A549 (cell line): ENCODE measurements at regions not wholly inside any gene's neighbourhood (a gene's known extent, or its start where the extent isn't known, plus 50 kb on each side); places are given as distances from the start of the nearest gene placed in this dataset.

Source experiments
- ATAC-seq, 2 experiments: fragments of 200-7000 bp in 1 of 2; fragments of >200 bp in 1 of 2; cut with Nextera tagmentation in 1 of 2; cut with Tn5 transposase in 1 of 2; 3 replicates each; pipeline versions ENCODE4 v1.8.0 to v1.9.1; 2018 to 2020; ENCODE audit warnings: mild to moderate bottlenecking in 1 of 2, moderate library complexity in 1 of 2
- CTCF ChIA-PET: fragments of 300-600 bp; sonication (Branson Sonifier 250); formaldehyde crosslinking; extraction: SDS; loops from one replicate; lab custom pipeline; 2021; ENCODE audit warnings: antibody characterized with exemption, inconsistent platforms; lab: Yijun Ruan, JAX
- POLR2A ChIA-PET: fragments of 350-600 bp; formaldehyde crosslinking; extraction: SDS; loops from one replicate; lab custom pipeline; 2021; ENCODE audit warnings: antibody characterized with exemption, inconsistent platforms; lab: Yijun Ruan, JAX
- DNase-seq, 2 experiments: peaks; one replicate each; pipeline versions ENCODE4 v3.0.0 to v3.0.0-alpha.2; 2011 to 2016; ENCODE audit warnings: low read depth in 1 of 2, low spot score in 1 of 2
- FAIRE-seq: peaks from 2 replicates; lab custom pipeline; 2011; peaks lifted over from hg19 to GRCh38; lab: Jason Lieb, UNC
- H3K27ac ChIP-seq, 2 experiments: fragments of >200 bp; sonication (Bioruptor Twin); formaldehyde crosslinking; 3 replicates each; pipeline ENCODE4 v1.5.1; 2016 to 2017
- H3K4me1 ChIP-seq: fragments of >200 bp; sonication (Bioruptor Twin); formaldehyde crosslinking; 3 replicates; pipeline ENCODE4 v1.6.1; 2016
- H3K4me2 ChIP-seq: fragments of >200 bp; sonication (Bioruptor Twin); formaldehyde crosslinking; 3 replicates; pipeline ENCODE4 v1.6.1; 2016
- H3K4me3 ChIP-seq: fragments of >200 bp; sonication (Bioruptor Twin); formaldehyde crosslinking; 3 replicates; pipeline ENCODE4 v1.5.1; 2016
- H3K9me3 ChIP-seq: fragments of >200 bp; sonication (Bioruptor Twin); formaldehyde crosslinking; 3 replicates; pipeline ENCODE4 v1.6.1; 2016
- EHF ChIP-seq: fragments of 250-450 bp; sonication (Bioruptor Pico); IDR thresholded peaks from 2 replicates; pipeline ENCODE4 v1.5.0; 2020; ENCODE audit warnings: mild to moderate bottlenecking
- EP300 ChIP-seq, 2 experiments: fragments of >200 bp; sonication (Bioruptor Twin); formaldehyde crosslinking; IDR thresholded peaks; 2 replicates in 1 of 2; 3 replicates in 1 of 2; pipeline ENCODE4 v1.6.1; 2016 to 2017
- FOSL2 ChIP-seq, 2 experiments: fragments of 450-650 bp in 1 of 2; fragments of >200 bp in 1 of 2; sonication (Bioruptor Twin) in 1 of 2; formaldehyde crosslinking; IDR thresholded peaks; 2 replicates each; pipeline versions ENCODE4 v1.5.0 to v1.6.1; 2016 to 2020; ENCODE audit warnings: mild to moderate bottlenecking in 1 of 2, moderate library complexity in 1 of 2
- HDAC2 ChIP-seq: fragments of 200-600 bp; sonication (generic); IDR thresholded peaks from 2 replicates; pipeline ENCODE4 v1.6.1; 2016
- HEYL ChIP-seq: fragments of 250-450 bp; sonication (Bioruptor Pico); IDR thresholded peaks from 2 replicates; pipeline ENCODE4 v1.8.0; 2021; ENCODE audit warnings: mild to moderate bottlenecking, moderate library complexity
- JUN ChIP-seq, 2 experiments: fragments of >200 bp; sonication (Bioruptor Twin); formaldehyde crosslinking; IDR thresholded peaks; 2 replicates in 1 of 2; 3 replicates in 1 of 2; pipeline ENCODE4 v1.6.1; 2016 to 2017
- KDM5A ChIP-seq: fragments of 200-600 bp; sonication (generic); IDR thresholded peaks from 2 replicates; pipeline ENCODE4 v1.6.1; 2016; ENCODE audit warnings: antibody characterized with exemption, mild to moderate bottlenecking
- MAFK ChIP-seq: fragments of 450-650 bp; IDR thresholded peaks from 2 replicates; pipeline ENCODE4 v1.6.1; 2014; ENCODE audit not compliant: partially characterized antibody
- NPAS2 ChIP-seq: fragments of 250-450 bp; sonication (Bioruptor Pico); IDR thresholded peaks from 2 replicates; pipeline ENCODE4 v1.8.0; 2022; ENCODE audit warnings: mild to moderate bottlenecking, moderate library complexity, borderline replicate concordance
- PBX3 ChIP-seq: IDR thresholded peaks from 2 replicates; pipeline ENCODE4 v1.6.1; 2012
- SREBF2 ChIP-seq: fragments of 450-650 bp; IDR thresholded peaks from 2 replicates; pipeline ENCODE4 v1.6.1; 2014; ENCODE audit warnings: mild to moderate bottlenecking, moderate library complexity
- TP53 ChIP-seq: fragments of 250-450 bp; sonication (Bioruptor Pico); IDR thresholded peaks from 2 replicates; pipeline ENCODE4 v1.5.0; 2021; ENCODE audit warnings: mild to moderate bottlenecking, moderate library complexity
- ZNF302 ChIP-seq: fragments of 250-450 bp; sonication (Bioruptor Pico); IDR thresholded peaks from 2 replicates; pipeline ENCODE4 v1.9.0; 2021; ENCODE audit warnings: inconsistent platforms, mild to moderate bottlenecking, moderate library complexity
- WGBS: methylation state at CpG from one replicate; pipeline ENCODE4 v1.1.6; 2017; ENCODE audit errors: missing lambda C conversion rate; 5-methylcytosine and 5-hydroxymethylcytosine counted together
- TF ChIP-seq, protein P1 (sequence below): fragments of 450-650 bp; IDR thresholded peaks from 2 replicates; pipeline ENCODE4 v1.6.1; 2014; ENCODE audit warnings: antibody characterized with exemption
- TF ChIP-seq, protein P2 (sequence below): fragments of 250-450 bp; sonication (Bioruptor Pico); IDR thresholded peaks from 2 replicates; pipeline ENCODE4 v1.5.0; 2020; ENCODE audit warnings: low read depth, mild to moderate bottlenecking, moderate library complexity

GRCh38 chr1:91579658-91580228 is 79.1 kb downstream of the CDC7 start (continued):
- TF ChIP-seq MAFK (no peak), HEYL (CRISPR knock-in tag) (no peak)

GRCh38 chr1:91582431-91582921 is 81.8 kb downstream of the CDC7 start:
- Histone ChIP-seq H3K4me1 (peaks cover 15% of the 10 kb centered on the region; the same call in 1 of the 3 replicates), H3K4me2 (peak overlapping the region; percentile 36; the same call in 2 of the 3 replicates), H3K27ac (peak overlapping the region in 1 of 2 experiments; percentile 45; a peak in 1 of 6 replicates), H3K4me3 (no peak overlapping the region), H3K9me3 (no peaks in the 10 kb centered on the region)
- peak; percentile 9 to 40 for DNase-seq
- ATAC-seq, result peak; percentile 67 to 80
- ChIA-PET CTCF (interaction anchor here (1.4 kb wide), 1 partner anchor 15 kb away, joined by 3 read pairs; no protein-coding TSS in a partner anchor), POLR2A (no interaction called here)
- no peak for TF ChIP-seq HEYL (CRISPR knock-in tag)
- TF ChIP-seq FOSL2 (IDR thresholded peaks at IDR 0.05), result no peak
- peak; percentile 29; the same call in 1 of the 2 replicates for TF ChIP-seq FOSL2 (CRISPR knock-in tag; IDR thresholded peaks at IDR 0.05)
- TF ChIP-seq, protein P1, sequence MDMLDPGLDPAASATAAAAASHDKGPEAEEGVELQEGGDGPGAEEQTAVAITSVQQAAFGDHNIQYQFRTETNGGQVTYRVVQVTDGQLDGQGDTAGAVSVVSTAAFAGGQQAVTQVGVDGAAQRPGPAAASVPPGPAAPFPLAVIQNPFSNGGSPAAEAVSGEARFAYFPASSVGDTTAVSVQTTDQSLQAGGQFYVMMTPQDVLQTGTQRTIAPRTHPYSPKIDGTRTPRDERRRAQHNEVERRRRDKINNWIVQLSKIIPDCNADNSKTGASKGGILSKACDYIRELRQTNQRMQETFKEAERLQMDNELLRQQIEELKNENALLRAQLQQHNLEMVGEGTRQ, result peak; percentile 6; the same call in 1 of the 2 replicates
- WGBS, result 22% methylated on average over 4 of the region's 4 CpGs
- no peak for FAIRE-seq

DNA sequence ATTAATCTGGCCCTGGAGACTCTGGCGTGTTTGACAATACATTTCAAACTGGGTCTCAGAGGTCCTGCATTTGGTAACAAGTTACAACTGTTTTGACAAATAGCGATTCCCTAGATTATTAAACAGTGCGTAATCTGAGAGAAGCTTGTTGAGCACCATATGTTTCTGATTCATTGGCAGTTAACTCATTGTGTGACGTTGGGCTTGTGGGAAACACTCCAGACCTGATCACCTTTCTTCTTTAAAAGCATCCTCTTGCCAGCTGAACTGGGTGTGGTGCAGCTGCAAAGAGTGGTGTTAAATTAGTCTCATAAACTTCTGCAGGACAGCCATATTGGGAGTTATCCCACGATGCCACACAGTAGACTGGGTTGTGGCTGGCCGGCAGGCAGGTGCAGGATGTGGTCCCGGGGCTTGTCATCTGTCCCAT is 82.7 kb downstream of the CDC7 start:
- DNase-seq, result no peak
- TF ChIP-seq HDAC2, result no peak
- TF ChIP-seq JUN (IDR thresholded peaks at IDR 0.05), result no peak
- TF ChIP-seq EHF (CRISPR knock-in tag), result no peak
- WGBS, result 93% methylated on average over 5 of the region's 7 CpGs
- ChIA-PET CTCF (no interaction called here), POLR2A (no interaction called here)
- FAIRE-seq, result no peak
- H3K9me3 ChIP-seq, result no peaks in the 10 kb centered on the region
- ATAC-seq, result no peak
- H3K4me2 ChIP-seq, result no peak overlapping the region
- H3K4me3 ChIP-seq, result no peak overlapping the region
- no peak overlapping the region for H3K27ac ChIP-seq
- H3K4me1 ChIP-seq, result peaks cover 11% of the 10 kb centered on the region; the same call in 1 of the 3 replicates

DNA sequence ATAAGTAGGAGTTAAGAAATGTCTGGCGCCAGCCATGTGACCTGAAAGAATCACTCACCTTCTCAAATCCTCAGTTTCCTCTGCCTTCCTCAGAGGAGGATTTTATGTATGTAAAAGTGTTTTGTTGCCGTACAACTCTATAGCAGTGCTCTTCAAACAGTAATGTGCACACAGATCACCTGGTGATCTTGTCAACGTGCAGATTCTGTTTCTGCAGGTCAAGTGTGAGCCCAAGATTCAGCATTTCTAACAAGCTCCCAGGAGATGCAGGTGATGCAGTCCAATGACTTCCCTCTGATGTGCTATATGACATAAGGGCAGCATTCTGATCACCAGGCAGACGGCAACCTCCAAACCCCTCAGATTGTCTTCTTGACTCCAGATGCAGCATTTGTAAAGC is 83.7 kb downstream of the CDC7 start:
- Histone ChIP-seq H3K27ac (no peak overlapping the region), H3K4me3 (no peak overlapping the region), H3K4me2 (no peak overlapping the region), H3K4me1 (peaks cover 8% of the 10 kb centered on the region; the same call in 1 of the 3 replicates), H3K9me3 (no peaks in the 10 kb centered on the region)
- 77% methylated on average over 4 of the region's 4 CpGs for WGBS
- ATAC-seq, result no peak
- no peak for FAIRE-seq
- POLR2A ChIA-PET, result no interaction called here
- DNase-seq, result no peak
- no peak for TF ChIP-seq SREBF2
- CTCF ChIA-PET, result no interaction called here

DNA sequence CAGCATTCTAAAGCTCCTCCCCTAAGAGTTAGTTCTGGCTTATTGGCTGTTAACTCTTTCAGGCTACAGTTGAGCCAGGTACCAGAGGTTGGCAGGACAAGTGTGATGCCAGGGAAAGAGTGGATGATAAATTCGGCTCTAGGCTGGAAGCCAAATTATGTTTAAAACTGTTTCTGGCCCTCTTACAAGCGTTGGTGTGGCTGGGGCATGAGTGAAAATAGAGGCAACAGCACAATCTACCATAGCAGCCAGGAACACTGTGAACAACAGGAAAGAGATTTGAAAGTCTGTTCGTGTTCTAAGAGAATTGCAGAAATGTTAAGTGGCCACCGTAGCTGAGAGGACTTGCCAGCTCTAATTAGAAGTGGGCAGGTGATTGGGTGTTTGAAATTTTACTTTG is 84.2 kb downstream of the CDC7 start:
- no peaks in the 10 kb centered on the region for H3K9me3 ChIP-seq
- no peak for DNase-seq
- peaks cover 8% of the 10 kb centered on the region; the same call in 1 of the 3 replicates for H3K4me1 ChIP-seq
- H3K4me2 ChIP-seq, result no peak overlapping the region
- FAIRE-seq, result no peak
- TF ChIP-seq FOSL2 (IDR thresholded peaks at IDR 0.05), result no peak
- TF ChIP-seq FOSL2 (CRISPR knock-in tag; IDR thresholded peaks at IDR 0.05), result no peak
- no peak for TF ChIP-seq KDM5A
- TF ChIP-seq HDAC2, result no peak
- no peak for TF ChIP-seq PBX3
- no peak for TF ChIP-seq MAFK
- no peak for TF ChIP-seq EP300 (IDR thresholded peaks at IDR 0.05)
- TF ChIP-seq, protein P2, sequence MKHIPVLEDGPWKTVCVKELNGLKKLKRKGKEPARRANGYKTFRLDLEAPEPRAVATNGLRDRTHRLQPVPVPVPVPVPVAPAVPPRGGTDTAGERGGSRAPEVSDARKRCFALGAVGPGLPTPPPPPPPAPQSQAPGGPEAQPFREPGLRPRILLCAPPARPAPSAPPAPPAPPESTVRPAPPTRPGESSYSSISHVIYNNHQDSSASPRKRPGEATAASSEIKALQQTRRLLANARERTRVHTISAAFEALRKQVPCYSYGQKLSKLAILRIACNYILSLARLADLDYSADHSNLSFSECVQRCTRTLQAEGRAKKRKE (CRISPR knock-in tag), result no peak
- TF ChIP-seq TP53 (CRISPR knock-in tag), result no peak
- TF ChIP-seq NPAS2 (CRISPR knock-in tag), result no peak
- no peak for TF ChIP-seq ZNF302
- no peak overlapping the region for H3K4me3 ChIP-seq
- ChIA-PET POLR2A (no interaction called here), CTCF (no interaction called here)
- WGBS, result 50% methylated on average over 4 of the region's 4 CpGs
- no peak overlapping the region for H3K27ac ChIP-seq
- no peak for ATAC-seq
